Inflammatory macrophage treated with lipopolysaccharide for 1 hour (primary cell): ENCODE measurements at regions not wholly inside any gene's neighbourhood (a gene's known extent, or its start where the extent isn't known, plus 50 kb on each side); places are given as distances from the start of the nearest gene placed in this dataset.

Experiments used
- DNase-seq, 2 donors: peaks; one replicate each; pipeline ENCODE4 v3.0.0-alpha.2; 2020 to 2022

- no peak for DNase-seq
These were observed 90.4 kb downstream of the RBFOX3 start for GRCh38 chr17:79520167-79521165.

GRCh38 chr17:79519601-79520000, 91.2 kb downstream of the RBFOX3 start:
- DNase-seq = no peak

- no peak for DNase-seq
These were observed 92.0 kb downstream of the RBFOX3 start for GRCh38 chr17:79518585-79519523.

- no peak for DNase-seq
These were observed 92.8 kb downstream of the RBFOX3 start for GRCh38 chr17:79517827-79518584.

- no peak for DNase-seq
These were observed 94.9 kb downstream of the RBFOX3 start for GRCh38 chr17:79515646-79516571.

- DNase-seq = no peak
These were observed 95.7 kb downstream of the RBFOX3 start for GRCh38 chr17:79515110-79515509.

- DNase-seq = no peak
These were observed 96.9 kb downstream of the RBFOX3 start for GRCh38 chr17:79513820-79514535.

GRCh38 chr17:79513206-79513605, 97.6 kb downstream of the RBFOX3 start:
- DNase-seq = no peak

- DNase-seq = no peak
These were observed 99.4 kb downstream of the RBFOX3 start for GRCh38 chr17:79511471-79511870.

- DNase-seq = no peak
These were observed 100.8 kb downstream of the RBFOX3 start for GRCh38 chr17:79510071-79510470.

GRCh38 chr17:79509490-79509889, 101.4 kb downstream of the RBFOX3 start:
- DNase-seq = no peak

GRCh38 chr17:79509008-79509407, 101.8 kb downstream of the RBFOX3 start:
- DNase-seq = no peak

GRCh38 chr17:79508291-79508716, 102.5 kb downstream of the RBFOX3 start:
- no peak for DNase-seq

- no peak for DNase-seq
These were observed 103.9 kb downstream of the RBFOX3 start for GRCh38 chr17:79506955-79507354.

GRCh38 chr17:79506150-79506870, 104.5 kb downstream of the RBFOX3 start:
- DNase-seq = no peak

- no peak for DNase-seq
These were observed 105.7 kb downstream of the RBFOX3 start for GRCh38 chr17:79505199-79505598.

- no peak for DNase-seq
These were observed 106.7 kb downstream of the RBFOX3 start for GRCh38 chr17:79504181-79504605.

GRCh38 chr17:79503126-79503839, 107.6 kb downstream of the RBFOX3 start:
- DNase-seq = no peak

GRCh38 chr17:79501910-79502309, 108.9 kb downstream of the RBFOX3 start:
- no peak for DNase-seq
